ENCODE measurements at regions not wholly inside any gene's neighbourhood (a gene's known extent, or its start where the extent isn't known, plus 50 kb on each side); places are given as distances from the start of the nearest gene placed in this dataset.

- no peak for TF ChIP-seq POLR2A (IDR thresholded peaks at IDR 0.05; ENCODE audit: low read length)
- TF ChIP-seq GATA1 (IDR thresholded peaks at IDR 0.05; ENCODE audit: low read depth, low read length) = no peak
Observed at GRCh38 chr12:115303723-115304309, 619.8 kb upstream of the TBX3 start.

Data from erythroblast (primary cell).